ENCODE measurements at regions not wholly inside any gene's neighbourhood (a gene's known extent, or its start where the extent isn't known, plus 50 kb on each side); places are given as distances from the start of the nearest gene placed in this dataset.

- no peak for TF ChIP-seq ZSCAN29 (IDR thresholded peaks at IDR 0.05)
- TF ChIP-seq ZNF23 (CRISPR knock-in tag; IDR thresholded peaks at IDR 0.05) = no peak
- TF ChIP-seq NFIC (IDR thresholded peaks at IDR 0.05) = no peak
- no peak for TF ChIP-seq NFIX (CRISPR knock-in tag; IDR thresholded peaks at IDR 0.05; ENCODE audit: low read depth)
- no peak for TF ChIP-seq ZNF24 (IDR thresholded peaks at IDR 0.05)
- no peak for TF ChIP-seq USF1 (CRISPR knock-in tag; IDR thresholded peaks at IDR 0.05)
- no peak for TF ChIP-seq ZNF830 (CRISPR knock-in tag; IDR thresholded peaks at IDR 0.05)
- no peak for TF ChIP-seq SIN3B (IDR thresholded peaks at IDR 0.05; ENCODE audit: low read depth)
- TF ChIP-seq PHB (CRISPR knock-in tag; IDR thresholded peaks at IDR 0.05) = no peak
Observed at GRCh38 chr17:69949496-69949895, 125.5 kb upstream of the KCNJ16 start (continued).

- POLR2A ChIA-PET = interaction anchor here (0.6 to 1.2 kb wide), 2 partner anchors 11 to 109 kb away, joined by 3 read pairs; no protein-coding TSS in a partner anchor
- Histone ChIP-seq H3K36me3 (ENCODE audit: control insufficient read depth, insufficient read depth, low read length) (no peaks in the 10 kb centered on the region; the same call in 2 of the 3 replicates), H3K4me2 (ENCODE audit: insufficient read depth, low read length) (no peak overlapping the region; the same call in 1 of the 2 replicates), H3K4me3 (no peak overlapping the region), H3K4me1 (replicated peaks in 1 of 2; ENCODE audit: control insufficient read depth in 2 of 2, insufficient read depth in 2 of 2, low read length in 2 of 2) (peaks cover 0 to 2% of the 10 kb centered on the region in 2 experiments; a peak in 2 of 5 replicates), H3K9me3 (replicated peaks; ENCODE audit: control insufficient read depth, insufficient read depth, low read depth, low read length) (0 out of 2 replicates have a peak, but pooled peaks cover 4% of the 10 kb centered on the region), H3K27ac (ENCODE audit: extremely low read depth, low read depth, low read length) (no peak overlapping the region; the same call in 1 of the 3 replicates), H4K20me1 (replicated peaks; ENCODE audit: control insufficient read depth, insufficient read depth, low read length) (no peaks in the 10 kb centered on the region), H2AFZ (ENCODE audit: low read depth, low read length) (peak overlapping the region; percentile 34; the same call in 1 of the 2 replicates), H3K9me1 (ENCODE audit: control insufficient read depth, insufficient read depth, low read length) (no peaks in the 10 kb centered on the region), H3K79me2 (ENCODE audit: control insufficient read depth, insufficient read depth, low read length) (no peaks in the 10 kb centered on the region), H3K27me3 (ENCODE audit: control insufficient read depth in 2 of 2, insufficient read depth in 2 of 2, low read length in 2 of 2) (no peaks in the 10 kb centered on the region), H3K9ac (ENCODE audit: insufficient read depth in 1 of 2, low read depth in 2 of 2, low read length in 2 of 2) (no peak overlapping the region)
- under 1% methylated on average over 6 of the region's 6 CpGs for WGBS (ENCODE audit: insufficient coverage, low coverage, missing lambda C conversion rate)
- in situ Hi-C loops (cut with MboI) (no loop called here), intact Hi-C loops (cut with micrococcal nuclease) (no loop called here)
- ATAC-seq (peak; percentile 66), DNase-seq (ENCODE audit: extremely low read depth in 1 of 4, low spot score in 3 of 4) (peak in 2 of 4 experiments; percentile 12 to 40), FAIRE-seq (peak; percentile 49)
- BruUV-seq (replicated peaks) = no TSS peak
- CTCF ChIA-PET (ENCODE audit: low intra/inter-chr PET ratio) = no interaction called here
- TF ChIP-seq FOXM1 (IDR thresholded peaks at IDR 0.05; ENCODE audit: low read depth) (0 out of 2 replicates have a peak, but pooled peaks have one; percentile 21), FOXM1 (CRISPR knock-in tag; IDR thresholded peaks at IDR 0.05; ENCODE audit: low read depth) (no peak), TCF3 (CRISPR knock-in tag; IDR thresholded peaks at IDR 0.05) (peak; percentile 26; the same call in 1 of the 2 replicates)
Observed at GRCh38 chr17:69949973-69950695, 124.9 kb upstream of the KCNJ16 start.

Data from K562 (cell line).